Spleen (tissue), 7 donors: ENCODE measurements at regions not wholly inside any gene's neighbourhood (a gene's known extent, or its start where the extent isn't known, plus 50 kb on each side); places are given as distances from the start of the nearest gene placed in this dataset.

ENCODE experiments used
- CTCF ChIP-seq, 11 experiments: fragments of 200-600 bp in 7 of 11; fragments of 450-650 bp in 4 of 11; sonication (generic) in 4 of 11; IDR thresholded peaks in 8 of 11; conservative IDR thresholded peaks in 3 of 11; 1 replicate in 7 of 11; 2 replicates in 4 of 11; pipeline versions ENCODE4 v1.4.0 to v1.8.0; 2016 to 2021; ENCODE audit warnings: antibody characterized with exemption in 11 of 11, inconsistent platforms in 4 of 11, mild to moderate bottlenecking in 1 of 11
- POLR2A ChIP-seq, 3 donors: fragments of 450-650 bp; IDR thresholded peaks; one replicate each; pipeline ENCODE4 v1.5.1; 2017; ENCODE audit warnings: antibody characterized with exemption in 3 of 3, mild to moderate bottlenecking in 1 of 3
- donor health status: DM: no; HTN: no; CAD: no; lungs with moderate emphysema.
- donor health status: DM: no; HTN: no; CAD: no.
- donor health status: DM: no; HTN: no; CAD: no.

DNA sequence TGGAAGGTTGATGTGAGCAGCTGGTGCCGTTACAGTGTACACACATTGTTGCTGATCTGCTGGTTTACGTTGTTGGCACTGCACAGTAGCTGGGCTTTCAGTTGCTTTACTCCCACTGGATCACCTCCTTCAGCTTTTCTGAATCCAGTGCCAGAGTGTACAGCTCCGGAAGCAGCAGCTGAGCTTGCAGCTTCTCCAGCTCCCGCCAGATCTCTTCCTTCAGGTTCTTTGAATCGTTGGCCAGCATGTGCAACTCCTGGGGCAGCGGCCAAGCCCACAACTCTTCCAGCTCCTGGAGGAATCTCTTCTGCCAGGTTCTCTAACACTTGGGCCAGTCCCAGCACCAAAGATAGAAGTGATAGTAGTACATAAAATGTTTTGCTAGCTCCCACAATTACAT is 149.7 kb upstream of the RRP15 start:
- TF ChIP-seq CTCF (IDR thresholded peaks at IDR 0.05 in 8 of 11, conservative IDR thresholded peaks at IDR 0.05 in 3 of 11) = no peak
- TF ChIP-seq POLR2A (IDR thresholded peaks at IDR 0.05) = no peak
